Loucy (cell line): ENCODE measurements at regions not wholly inside any gene's neighbourhood (a gene's known extent, or its start where the extent isn't known, plus 50 kb on each side); places are given as distances from the start of the nearest gene placed in this dataset.

Source experiments
- H2AFZ ChIP-seq: fragments of 200-600 bp; sonication (generic); 2 replicates; pipeline ENCODE4 v1.6.0; 2016; ENCODE audit warnings: antibody characterized with exemption, mild to moderate bottlenecking, low read length, moderate library complexity
- H3F3A ChIP-seq: fragments of 200-600 bp; 2 replicates; pipeline ENCODE4 v1.6.0; 2016; ENCODE audit warnings: antibody characterized with exemption, low read depth, mild to moderate bottlenecking
- H3K27me3 ChIP-seq: fragments of 200-600 bp; sonication (generic); 2 replicates; pipeline ENCODE4 v1.6.1; 2014; ENCODE audit warnings: low read length, mild to moderate bottlenecking; ENCODE audit not compliant: insufficient read depth, poor library complexity, severe bottlenecking
- H3K36me3 ChIP-seq: fragments of 200-600 bp; sonication (generic); 2 replicates; pipeline ENCODE4 v1.6.1; 2016; ENCODE audit warnings: low read length; ENCODE audit not compliant: insufficient read depth
- H3K4me1 ChIP-seq: fragments of 200-600 bp; sonication (generic); 2 replicates; pipeline ENCODE4 v1.5.1; 2014; ENCODE audit warnings: low read length, mild to moderate bottlenecking; ENCODE audit not compliant: insufficient read depth, poor library complexity, severe bottlenecking
- H3K4me2 ChIP-seq: fragments of 200-600 bp; sonication (generic); 2 replicates; pipeline ENCODE4 v1.6.0; 2014; ENCODE audit warnings: antibody characterized with exemption, low read length, low read depth, mild to moderate bottlenecking; ENCODE audit not compliant: poor library complexity, severe bottlenecking
- H3K4me3 ChIP-seq: fragments of 200-600 bp; sonication (generic); 2 replicates; pipeline ENCODE4 v1.5.1; 2014; ENCODE audit warnings: low read length, mild to moderate bottlenecking, mixed read lengths; ENCODE audit not compliant: poor library complexity, severe bottlenecking
- H3K79me2 ChIP-seq: fragments of 200-600 bp; sonication (generic); 2 replicates; pipeline ENCODE4 v1.6.1; 2014; ENCODE audit warnings: low read length; ENCODE audit not compliant: insufficient read depth
- H3K9ac ChIP-seq: fragments of 200-600 bp; sonication (generic); 2 replicates; pipeline ENCODE4 v1.6.0; 2014; ENCODE audit warnings: mild to moderate bottlenecking, low read depth, low read length, moderate library complexity; ENCODE audit not compliant: poor library complexity, severe bottlenecking
- H3K9me2 ChIP-seq: fragments of 200-600 bp; sonication (generic); replicated peaks from 2 replicates; pipeline ENCODE4 v1.6.1; 2016; ENCODE audit warnings: low read depth, low read length, mixed read lengths
- H3K9me3 ChIP-seq: fragments of 200-600 bp; sonication (generic); 2 replicates; pipeline ENCODE4 v1.6.1; 2014; ENCODE audit warnings: mild to moderate bottlenecking, antibody characterized with exemption, low read length, low read depth; ENCODE audit not compliant: insufficient read depth
- H4K20me1 ChIP-seq: fragments of 200-600 bp; sonication (generic); 2 replicates; pipeline ENCODE4 v1.6.0; 2014; ENCODE audit warnings: antibody characterized with exemption, low read length, mild to moderate bottlenecking; ENCODE audit not compliant: insufficient read depth, poor library complexity, severe bottlenecking
- CTCF ChIP-seq: fragments of 200-600 bp; sonication (generic); conservative IDR thresholded peaks from 2 replicates; pipeline ENCODE4 v1.5.1; 2014; ENCODE audit warnings: mild to moderate bottlenecking, antibody characterized with exemption, low read length
- EZH2phosphoT487 ChIP-seq: fragments of 200-600 bp; IDR thresholded peaks from 2 replicates; pipeline ENCODE4 v1.6.1; 2018; ENCODE audit warnings: antibody characterized with exemption, mild to moderate bottlenecking, moderate library complexity, borderline replicate concordance

DNA sequence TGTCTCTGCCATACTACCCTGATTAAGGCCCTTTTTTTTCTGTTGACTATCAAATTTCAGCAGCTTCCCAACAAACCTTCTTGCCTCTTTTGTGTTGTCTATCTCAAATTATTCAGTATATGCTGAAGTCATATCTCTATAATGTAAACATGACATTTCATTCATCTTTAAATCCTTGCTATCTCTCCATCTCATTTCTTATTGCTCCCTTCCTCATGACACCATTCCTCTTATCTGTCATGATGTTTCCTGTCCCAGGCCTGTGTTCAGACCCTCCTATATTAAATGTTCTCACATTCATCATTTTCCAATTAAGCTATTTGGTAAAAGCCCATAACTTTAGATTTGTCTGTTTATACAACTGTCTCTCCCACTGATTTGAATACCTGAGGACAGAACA, 482.6 kb downstream of the EPM2A start:
- H3K4me2 ChIP-seq: no peak overlapping the region
- H3K4me1 ChIP-seq: no peaks in the 10 kb centered on the region
- no peak overlapping the region for H3K4me3 ChIP-seq
- peaks cover 6% of the 10 kb centered on the region; the same call in 1 of the 2 replicates for H3K9me3 ChIP-seq
- no peak for TF ChIP-seq EZH2phosphoT487
- no peak for TF ChIP-seq CTCF
- H3K27me3 ChIP-seq: no peaks in the 10 kb centered on the region
- no peak overlapping the region for H2AFZ ChIP-seq
- no peak overlapping the region for H3K9ac ChIP-seq
- H3F3A ChIP-seq: no peaks in the 10 kb centered on the region
- no peaks in the 10 kb centered on the region for H3K36me3 ChIP-seq
- no peaks in the 10 kb centered on the region for H4K20me1 ChIP-seq
- H3K79me2 ChIP-seq: no peaks in the 10 kb centered on the region
- H3K9me2 ChIP-seq: no peaks in the 10 kb centered on the region

DNA sequence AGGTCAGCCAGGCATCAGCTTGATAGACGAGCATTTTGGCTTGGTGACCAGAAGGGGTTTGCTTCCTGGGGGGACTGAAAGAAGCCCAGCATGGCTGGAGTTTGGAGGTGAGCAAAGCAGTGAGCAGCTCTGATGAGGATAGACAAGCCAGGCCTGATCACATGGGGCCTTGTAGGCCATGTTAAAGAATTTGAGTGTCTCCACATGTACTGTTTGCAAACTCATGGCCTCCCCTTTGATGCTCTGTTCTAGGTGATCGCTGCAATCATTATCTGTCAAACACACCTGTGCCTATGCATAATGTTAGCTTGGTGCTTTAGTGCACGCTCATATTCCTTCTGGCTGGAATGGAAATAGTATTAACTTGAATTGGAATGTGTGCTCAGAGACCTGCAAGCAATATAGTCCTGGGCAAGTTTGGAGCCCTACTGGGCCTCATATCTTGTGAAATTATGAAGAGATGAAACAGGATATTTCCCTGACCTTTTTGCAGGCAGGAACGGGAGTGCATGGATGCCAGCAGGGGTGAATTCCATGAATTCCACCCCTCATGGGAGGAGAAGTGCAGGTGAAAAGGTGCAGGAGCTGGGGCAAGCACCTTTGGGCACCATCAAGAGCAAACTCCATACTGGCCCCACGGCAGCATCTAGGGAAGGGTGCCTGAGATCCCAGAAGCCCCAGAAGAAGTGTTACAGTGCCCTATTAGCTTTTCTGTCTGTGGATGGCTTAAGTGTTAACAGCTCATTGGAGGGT, 480.5 kb downstream of the EPM2A start:
- no peak overlapping the region for H2AFZ ChIP-seq

DNA sequence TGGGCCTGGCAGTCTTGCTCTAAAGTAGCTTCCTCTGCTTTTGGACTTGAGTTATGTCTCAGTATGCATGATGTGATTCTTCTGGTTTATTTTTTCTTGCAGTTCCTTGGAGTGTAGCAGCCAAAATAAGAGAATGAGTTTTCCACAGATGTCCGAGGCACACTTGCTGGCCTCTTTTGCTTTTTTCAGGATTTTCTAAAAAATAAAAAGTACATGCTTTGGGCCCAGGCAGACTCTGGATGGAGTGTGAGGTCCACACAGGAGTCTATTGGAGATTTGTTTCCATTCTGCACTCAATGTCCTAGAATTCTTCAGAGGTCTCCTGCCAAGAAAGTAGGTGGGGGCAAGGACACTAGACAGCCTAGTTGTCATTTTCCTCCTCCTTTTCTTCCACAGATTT, 477.6 kb downstream of the EPM2A start:
- Histone ChIP-seq H3K27me3 (no peaks in the 10 kb centered on the region), H3K4me2 (no peak overlapping the region), H3K9ac (no peak overlapping the region), H4K20me1 (no peaks in the 10 kb centered on the region), H3K4me1 (no peaks in the 10 kb centered on the region), H3K9me2 (no peaks in the 10 kb centered on the region), H2AFZ (no peak overlapping the region), H3K36me3 (no peaks in the 10 kb centered on the region), H3F3A (no peaks in the 10 kb centered on the region), H3K4me3 (no peak overlapping the region), H3K9me3 (peaks cover 6% of the 10 kb centered on the region; the same call in 1 of the 2 replicates), H3K79me2 (no peaks in the 10 kb centered on the region)
- no peak for TF ChIP-seq CTCF
- TF ChIP-seq EZH2phosphoT487: no peak

More for the DNA sequence above, 480.5 kb downstream of the EPM2A start:
- peaks cover 6% of the 10 kb centered on the region; the same call in 1 of the 2 replicates for H3K9me3 ChIP-seq
- no peaks in the 10 kb centered on the region for H3K9me2 ChIP-seq
- H3K9ac ChIP-seq: no peak overlapping the region
- no peaks in the 10 kb centered on the region for H4K20me1 ChIP-seq
- no peaks in the 10 kb centered on the region for H3K4me1 ChIP-seq
- TF ChIP-seq EZH2phosphoT487 (no peak), CTCF (no peak)
- H3K4me3 ChIP-seq: no peak overlapping the region
- no peaks in the 10 kb centered on the region for H3K79me2 ChIP-seq
- no peaks in the 10 kb centered on the region for H3F3A ChIP-seq
- H3K27me3 ChIP-seq: no peaks in the 10 kb centered on the region
- no peaks in the 10 kb centered on the region for H3K36me3 ChIP-seq
- H3K4me2 ChIP-seq: no peak overlapping the region
